Fibroblast of skin of scalp (primary cell): ENCODE measurements at regions not wholly inside any gene's neighbourhood (a gene's known extent, or its start where the extent isn't known, plus 50 kb on each side); places are given as distances from the start of the nearest gene placed in this dataset.

ENCODE experiments used
- DNase-seq: peaks from one replicate; pipeline ENCODE4 v3.0.0-alpha.2; 2013

- no peak for DNase-seq
These were observed 197.2 kb upstream of the NUDT4 start for GRCh38 chr12:93180566-93180965.

GRCh38 chr12:93181409-93181965 lies 196.2 kb upstream of the NUDT4 start:
- no peak for DNase-seq

DNA sequence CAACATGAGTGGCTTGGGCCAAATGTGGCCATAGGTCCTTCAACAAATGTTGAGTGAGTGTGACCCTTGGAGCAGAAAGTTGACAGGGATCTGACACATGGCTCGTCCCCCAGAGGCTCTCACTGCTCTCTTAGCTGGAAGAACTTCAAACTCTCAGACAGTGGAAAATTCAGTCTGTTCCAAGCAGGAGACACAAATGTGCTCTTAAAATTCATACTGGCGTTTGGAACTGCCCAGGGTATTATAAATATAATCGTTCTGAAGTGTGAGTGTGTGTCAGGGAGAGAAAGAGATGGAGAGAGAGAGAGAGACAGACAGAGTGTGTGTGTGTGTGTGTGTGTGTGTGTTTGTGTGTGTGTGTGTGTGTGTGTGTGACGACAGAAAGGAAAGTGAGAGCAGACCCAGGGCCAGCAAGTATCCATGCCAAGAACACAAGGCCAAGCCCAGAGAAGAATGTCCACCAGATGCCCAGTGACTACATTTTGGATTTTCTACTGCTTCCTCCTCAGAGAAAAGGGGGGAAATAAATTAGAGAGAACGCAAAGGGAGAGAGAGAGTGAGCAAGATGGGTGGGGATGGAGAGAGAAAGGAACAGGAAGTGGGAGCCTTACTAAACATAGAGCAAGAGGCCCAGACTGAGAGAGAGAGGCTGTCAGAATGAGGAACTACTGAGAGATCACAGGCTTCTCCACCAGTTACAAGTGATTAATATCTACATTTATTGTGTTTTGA lies 193.6 kb upstream of the NUDT4 start:
- no peak for DNase-seq

GRCh38 chr12:93184672-93185368 lies 192.9 kb upstream of the NUDT4 start:
- DNase-seq = no peak

DNA sequence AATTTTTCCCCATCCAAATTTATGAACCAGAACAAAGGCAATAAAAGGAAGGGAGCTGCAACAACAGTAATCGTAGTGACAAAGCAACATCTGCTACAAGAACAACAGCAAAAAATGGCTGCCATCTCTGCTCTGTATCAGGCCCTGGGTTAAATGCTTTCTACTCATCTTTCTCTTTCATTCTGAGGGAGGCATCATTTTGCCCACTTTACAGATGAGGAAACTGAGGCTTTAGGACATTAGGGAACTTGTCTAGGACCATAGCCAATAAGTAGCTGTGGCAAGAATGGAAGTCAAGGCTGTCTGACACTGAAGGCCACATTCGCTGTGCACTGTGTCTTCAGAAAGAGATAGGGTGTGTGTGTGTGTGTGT lies 192.4 kb upstream of the NUDT4 start:
- no peak for DNase-seq

- no peak for DNase-seq
These were observed 191.6 kb upstream of the NUDT4 start for GRCh38 chr12:93186131-93186530.

DNA sequence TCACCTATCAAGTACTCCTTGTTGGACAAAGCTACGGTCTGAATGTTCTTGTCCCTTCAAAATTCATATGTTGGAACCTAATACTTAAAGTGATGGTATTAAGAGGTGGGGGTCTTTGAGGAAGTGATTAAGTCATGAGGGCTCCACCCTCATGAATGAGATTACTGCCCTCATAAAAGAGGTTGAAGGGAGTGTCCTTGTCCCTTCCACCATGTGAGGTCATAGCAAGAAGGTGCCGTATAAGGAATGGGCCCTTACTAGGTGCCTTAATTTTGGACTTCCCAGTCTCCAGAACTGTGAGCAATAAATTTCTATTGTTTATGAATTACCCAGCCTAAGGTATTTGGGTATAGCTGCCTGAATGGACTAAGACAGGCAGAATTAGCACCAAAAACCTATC lies 191.1 kb upstream of the NUDT4 start:
- DNase-seq = no peak

DNA sequence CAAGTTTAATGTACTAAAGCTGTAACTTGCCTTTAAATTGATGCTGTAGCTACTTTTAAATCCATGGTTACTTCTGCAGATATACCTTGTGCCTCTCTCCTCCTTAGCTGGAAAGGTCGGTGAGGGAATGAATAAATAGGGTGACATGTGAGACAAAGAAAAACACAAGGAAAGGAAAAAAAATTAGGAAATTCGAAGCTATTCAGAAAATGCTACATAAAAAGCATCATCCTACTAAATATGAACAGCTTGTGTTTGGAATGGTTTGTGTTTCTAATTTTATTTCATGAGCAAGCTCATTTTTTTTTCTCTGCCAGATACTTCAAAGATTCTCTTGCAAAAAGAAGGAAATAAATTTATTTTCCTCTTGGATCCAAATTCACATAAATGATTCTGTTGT lies 186.3 kb upstream of the NUDT4 start:
- no peak for DNase-seq

- DNase-seq = peak; percentile 43
These were observed 185.8 kb upstream of the NUDT4 start for GRCh38 chr12:93191956-93192355.

DNA sequence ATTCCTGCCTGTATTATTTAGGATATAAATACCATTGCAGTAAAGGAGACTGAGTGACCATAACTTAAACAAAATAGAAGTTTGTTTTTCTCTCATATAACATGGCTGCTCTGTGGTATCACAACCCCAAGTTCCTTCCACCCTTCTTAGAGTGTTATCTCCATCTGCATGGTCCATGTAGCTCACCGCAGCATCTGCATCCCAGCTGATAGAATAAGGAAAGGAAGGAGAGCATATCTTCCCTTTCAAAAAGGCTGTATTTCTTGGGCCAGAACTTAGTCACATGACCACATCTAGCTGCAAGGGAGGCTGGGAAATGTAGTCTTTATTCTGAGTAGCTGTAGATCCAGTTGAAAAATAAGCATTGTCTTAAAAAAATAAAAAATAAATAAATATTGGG lies 184.8 kb upstream of the NUDT4 start:
- DNase-seq = no peak

- no peak for DNase-seq
These were observed 182.2 kb upstream of the NUDT4 start for GRCh38 chr12:93195511-93195910.

GRCh38 chr12:93197067-93197593 lies 180.6 kb upstream of the NUDT4 start:
- DNase-seq = no peak

GRCh38 chr12:93198086-93198485 lies 179.6 kb upstream of the NUDT4 start:
- no peak for DNase-seq

DNA sequence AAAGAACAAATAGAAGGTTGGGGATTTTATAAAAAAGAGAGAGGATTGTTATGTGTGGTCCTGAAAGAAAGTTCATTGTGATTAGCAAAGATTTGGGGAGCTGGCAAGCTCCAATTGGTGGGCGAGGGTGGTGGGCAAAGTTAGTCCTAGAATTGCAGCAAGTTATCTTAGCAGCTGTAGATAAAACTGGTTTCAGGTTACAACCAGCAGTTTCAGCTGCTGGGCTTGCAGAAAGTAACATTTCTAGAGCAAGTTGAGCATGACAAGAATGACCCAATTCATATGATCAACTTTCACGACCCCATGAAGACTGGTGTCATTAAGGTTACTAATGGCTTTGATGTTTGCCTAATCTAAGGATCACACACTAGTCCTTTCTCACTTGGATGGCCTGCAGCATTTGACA lies 177.9 kb upstream of the NUDT4 start:
- DNase-seq = no peak

- no peak for DNase-seq
These were observed 177.3 kb upstream of the NUDT4 start for GRCh38 chr12:93200291-93200917.

DNA sequence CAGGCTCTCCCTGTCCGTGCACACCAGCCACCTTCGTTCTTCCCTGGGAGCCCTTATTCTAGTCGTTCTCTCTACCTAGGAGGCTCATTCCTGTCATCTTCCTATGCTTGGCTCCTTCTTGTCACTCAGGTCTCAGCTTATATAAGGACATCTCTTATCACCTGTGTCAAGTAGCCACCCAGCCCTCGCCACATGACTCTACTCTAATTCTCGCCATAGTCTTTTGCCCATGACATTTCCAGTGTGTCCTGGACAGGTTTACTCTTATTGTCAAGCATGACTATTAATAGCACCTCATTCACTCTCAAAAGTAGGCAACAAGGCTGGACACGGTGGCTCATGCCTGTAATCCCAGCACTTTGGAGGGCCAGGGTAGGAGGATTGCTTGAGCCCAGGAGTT lies 175.7 kb upstream of the NUDT4 start:
- no peak for DNase-seq

DNA sequence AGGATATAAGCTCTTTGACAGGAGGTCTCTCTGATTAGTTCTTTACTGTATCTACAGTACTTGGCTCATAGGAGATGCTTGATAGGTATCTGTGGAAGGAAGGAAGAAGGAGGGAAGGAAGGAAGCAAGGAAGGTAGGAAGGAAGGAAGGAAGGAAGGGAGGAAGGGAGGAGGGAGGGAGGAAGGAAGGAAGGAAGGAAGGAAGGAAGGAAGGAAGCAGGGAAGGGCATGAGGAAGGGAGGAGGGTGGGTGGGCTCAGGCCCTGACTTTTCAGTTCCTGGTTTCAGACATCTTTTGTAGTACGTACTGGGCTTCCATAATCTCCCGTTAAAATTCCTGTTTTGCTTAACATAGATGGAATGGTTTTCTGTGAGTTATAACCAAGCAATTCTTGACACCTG lies 175.0 kb upstream of the NUDT4 start:
- DNase-seq = no peak

GRCh38 chr12:93203361-93203760 lies 174.4 kb upstream of the NUDT4 start:
- no peak for DNase-seq

DNA sequence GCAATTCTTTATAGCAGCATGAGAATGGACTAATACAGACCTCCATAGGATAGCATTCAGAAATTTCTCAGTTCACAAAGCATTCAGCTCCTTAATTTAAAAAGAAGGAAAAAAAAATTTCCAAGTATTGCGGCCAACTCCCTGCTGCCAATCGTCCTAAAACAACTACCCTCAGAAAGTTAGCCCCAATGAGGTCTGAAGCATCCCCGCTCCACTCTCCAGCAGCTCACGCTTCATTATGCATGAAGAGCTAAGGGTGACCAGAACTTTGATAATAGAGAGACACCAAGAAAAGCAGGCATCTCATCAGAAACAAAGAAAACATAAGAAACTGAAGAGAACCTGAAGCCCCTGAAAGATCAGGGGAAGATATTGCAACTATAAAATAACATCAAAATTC lies 172.8 kb upstream of the NUDT4 start:
- DNase-seq = no peak

DNA sequence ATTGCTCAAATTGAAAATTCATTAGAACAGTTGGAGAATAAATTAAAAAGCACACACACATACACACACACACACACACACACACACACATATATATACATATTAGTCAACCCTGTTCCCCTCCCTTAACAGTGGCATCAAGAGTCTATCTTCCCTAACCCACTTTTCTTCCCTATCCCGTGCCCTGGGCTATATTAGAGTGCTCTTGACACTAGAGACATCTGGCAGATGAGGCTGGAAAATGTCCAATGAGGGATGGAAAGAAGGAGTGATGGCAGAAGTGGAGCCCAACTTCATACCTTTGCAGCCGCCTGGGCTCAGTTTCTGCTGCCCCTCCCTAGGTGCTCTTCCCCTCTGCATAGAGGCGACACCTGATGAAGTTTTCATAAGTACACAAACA lies 172.4 kb upstream of the NUDT4 start:
- DNase-seq = no peak

DNA sequence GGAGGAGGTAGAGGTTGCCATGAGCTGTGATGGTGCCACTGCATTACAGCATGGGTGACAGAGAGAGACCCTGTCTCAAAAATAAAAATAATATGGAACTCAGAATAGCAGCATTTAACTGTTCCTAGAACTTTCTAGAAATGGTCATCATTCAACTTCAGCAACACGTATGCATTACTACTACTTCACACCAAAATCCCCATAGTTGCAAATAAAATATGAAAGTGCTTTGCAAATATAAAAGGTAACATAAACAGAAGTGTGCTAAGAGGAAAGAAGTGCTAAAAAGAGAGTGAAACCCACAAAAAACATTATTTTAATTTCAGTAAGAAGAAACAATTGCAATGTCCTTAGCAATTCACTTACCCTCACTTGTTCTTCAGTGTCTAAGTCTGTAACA lies 169.7 kb upstream of the NUDT4 start:
- no peak for DNase-seq

DNA sequence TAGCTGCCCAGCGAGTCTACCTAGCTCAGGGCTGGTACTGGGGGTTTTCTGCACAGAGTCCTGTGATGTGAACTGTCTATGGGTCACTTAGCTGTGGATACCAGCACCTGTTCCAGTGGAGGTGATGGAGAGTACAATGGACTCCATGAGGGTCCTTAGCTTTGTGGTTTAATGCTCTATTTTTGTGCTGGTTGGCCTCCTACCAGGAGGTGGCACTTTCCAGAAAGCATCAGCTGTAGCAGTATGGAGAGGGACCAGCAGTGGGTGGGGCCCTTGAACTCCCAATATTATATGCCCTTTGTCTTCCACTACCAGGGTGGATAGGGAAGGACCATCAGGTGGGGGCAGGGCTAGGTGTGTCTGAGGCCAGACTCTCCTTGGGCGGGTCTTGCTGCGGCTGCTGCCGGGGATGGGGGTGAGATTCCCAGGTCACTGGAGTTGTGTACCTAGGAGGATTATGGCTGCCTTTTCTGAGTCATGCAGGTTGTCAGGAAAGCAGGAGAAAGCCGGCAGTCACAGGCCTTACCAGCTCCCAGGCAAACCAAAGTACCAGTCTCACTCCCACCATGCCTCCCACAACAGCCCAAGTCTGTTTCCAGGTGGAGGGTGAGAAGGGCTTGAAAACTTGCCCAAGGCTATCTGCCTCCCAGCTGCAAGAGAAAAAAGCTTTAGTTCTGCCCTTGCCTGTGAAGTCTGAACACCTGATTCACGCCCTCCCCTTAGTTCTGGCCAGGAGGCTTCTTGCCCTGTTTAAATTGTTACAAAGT lies 163.0 kb upstream of the NUDT4 start:
- no peak for DNase-seq

- no peak for DNase-seq
These were observed 162.4 kb upstream of the NUDT4 start for GRCh38 chr12:93215290-93215678.
